HFF-Myc (cell line): ENCODE measurements at regions not wholly inside any gene's neighbourhood (a gene's known extent, or its start where the extent isn't known, plus 50 kb on each side); places are given as distances from the start of the nearest gene placed in this dataset.

Experiments
- DNase-seq: peaks from one replicate; pipeline ENCODE4 v3.0.0-alpha.2; 2011; ENCODE audit warnings: low read depth; ENCODE audit errors: extremely low read depth
- H3K4me3 ChIP-seq: replicated peaks from 2 replicates; pipeline ENCODE4 v1.5.1; 2011; ENCODE audit warnings: low read depth, mild to moderate bottlenecking, control low read depth, low read length
- TF ChIP-seq, protein P1 (sequence below): IDR thresholded peaks from 2 replicates; pipeline ENCODE4 v1.5.1; 2012; ENCODE audit warnings: mild to moderate bottlenecking, low read depth, low read length, control low read depth; ENCODE audit errors: missing control alignments

DNA sequence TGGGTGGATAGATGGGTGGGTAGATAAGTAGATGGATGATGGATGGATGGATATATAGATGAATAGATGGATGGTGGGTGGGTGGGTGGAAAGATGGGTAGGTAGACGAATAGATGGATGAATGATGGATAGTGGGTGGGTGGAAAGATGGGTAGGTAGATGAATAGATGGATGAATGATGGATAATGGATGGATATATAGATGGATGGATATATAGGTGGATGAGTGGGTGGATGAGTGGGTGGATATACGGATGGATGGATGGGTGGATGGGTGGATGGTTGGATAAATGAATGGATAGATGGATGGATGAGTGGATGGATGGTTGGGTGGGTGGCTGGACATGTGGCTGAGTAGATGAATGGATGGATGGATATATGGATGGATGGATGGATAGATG is 53.1 kb upstream of the THY1 start:
- DNase-seq = no peak
- H3K4me3 ChIP-seq = no peak overlapping the region
- TF ChIP-seq, protein P1, sequence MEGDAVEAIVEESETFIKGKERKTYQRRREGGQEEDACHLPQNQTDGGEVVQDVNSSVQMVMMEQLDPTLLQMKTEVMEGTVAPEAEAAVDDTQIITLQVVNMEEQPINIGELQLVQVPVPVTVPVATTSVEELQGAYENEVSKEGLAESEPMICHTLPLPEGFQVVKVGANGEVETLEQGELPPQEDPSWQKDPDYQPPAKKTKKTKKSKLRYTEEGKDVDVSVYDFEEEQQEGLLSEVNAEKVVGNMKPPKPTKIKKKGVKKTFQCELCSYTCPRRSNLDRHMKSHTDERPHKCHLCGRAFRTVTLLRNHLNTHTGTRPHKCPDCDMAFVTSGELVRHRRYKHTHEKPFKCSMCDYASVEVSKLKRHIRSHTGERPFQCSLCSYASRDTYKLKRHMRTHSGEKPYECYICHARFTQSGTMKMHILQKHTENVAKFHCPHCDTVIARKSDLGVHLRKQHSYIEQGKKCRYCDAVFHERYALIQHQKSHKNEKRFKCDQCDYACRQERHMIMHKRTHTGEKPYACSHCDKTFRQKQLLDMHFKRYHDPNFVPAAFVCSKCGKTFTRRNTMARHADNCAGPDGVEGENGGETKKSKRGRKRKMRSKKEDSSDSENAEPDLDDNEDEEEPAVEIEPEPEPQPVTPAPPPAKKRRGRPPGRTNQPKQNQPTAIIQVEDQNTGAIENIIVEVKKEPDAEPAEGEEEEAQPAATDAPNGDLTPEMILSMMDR = no peak

DNA sequence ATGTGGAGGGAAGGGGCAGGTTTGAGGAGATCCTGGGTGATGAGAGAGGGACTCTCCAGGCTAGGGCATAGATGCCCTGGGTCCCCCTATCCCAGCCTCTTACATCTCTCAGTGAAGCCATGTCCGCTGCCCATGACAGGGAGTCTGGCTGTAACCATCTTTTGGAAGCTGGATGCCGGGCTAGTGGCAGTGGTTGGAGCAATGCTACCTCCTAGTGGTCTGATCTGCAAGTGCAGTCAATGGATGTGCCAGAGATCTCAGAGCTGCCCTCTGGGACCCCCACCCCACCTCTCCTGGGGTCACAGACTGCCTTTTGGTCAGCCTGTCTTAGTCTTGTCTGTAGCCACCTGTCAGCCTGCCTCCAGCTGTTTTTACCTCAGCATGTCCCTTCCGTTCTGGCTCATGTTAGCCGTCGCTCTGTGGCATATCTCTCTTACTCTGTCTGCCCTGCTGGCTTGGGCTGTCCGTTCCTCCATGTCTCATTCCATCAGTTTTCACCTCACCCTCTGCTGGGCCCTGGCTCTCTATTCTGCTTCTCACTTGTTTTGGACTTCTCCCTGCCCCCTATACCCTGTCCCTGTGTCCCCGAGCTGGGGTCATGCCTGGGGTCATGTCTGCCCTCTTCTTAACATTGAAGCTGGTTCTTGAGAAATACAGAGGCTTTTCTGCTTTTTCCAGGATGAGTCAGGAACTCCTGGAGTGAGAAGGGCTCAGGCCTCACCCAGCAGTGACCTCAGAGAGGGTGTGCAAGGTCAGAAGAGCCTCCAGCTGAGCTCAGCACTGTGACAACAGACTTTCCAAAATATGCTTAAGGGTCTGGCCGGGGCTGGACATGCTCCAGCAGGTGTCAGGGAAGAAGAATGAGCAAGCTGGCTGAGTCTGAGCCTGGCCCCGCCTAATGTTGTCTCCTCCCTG is 52.0 kb upstream of the THY1 start:
- peak; percentile 56 for DNase-seq
- H3K4me3 ChIP-seq = no peak overlapping the region
- TF ChIP-seq, protein P1 = peak; percentile 97

DNA sequence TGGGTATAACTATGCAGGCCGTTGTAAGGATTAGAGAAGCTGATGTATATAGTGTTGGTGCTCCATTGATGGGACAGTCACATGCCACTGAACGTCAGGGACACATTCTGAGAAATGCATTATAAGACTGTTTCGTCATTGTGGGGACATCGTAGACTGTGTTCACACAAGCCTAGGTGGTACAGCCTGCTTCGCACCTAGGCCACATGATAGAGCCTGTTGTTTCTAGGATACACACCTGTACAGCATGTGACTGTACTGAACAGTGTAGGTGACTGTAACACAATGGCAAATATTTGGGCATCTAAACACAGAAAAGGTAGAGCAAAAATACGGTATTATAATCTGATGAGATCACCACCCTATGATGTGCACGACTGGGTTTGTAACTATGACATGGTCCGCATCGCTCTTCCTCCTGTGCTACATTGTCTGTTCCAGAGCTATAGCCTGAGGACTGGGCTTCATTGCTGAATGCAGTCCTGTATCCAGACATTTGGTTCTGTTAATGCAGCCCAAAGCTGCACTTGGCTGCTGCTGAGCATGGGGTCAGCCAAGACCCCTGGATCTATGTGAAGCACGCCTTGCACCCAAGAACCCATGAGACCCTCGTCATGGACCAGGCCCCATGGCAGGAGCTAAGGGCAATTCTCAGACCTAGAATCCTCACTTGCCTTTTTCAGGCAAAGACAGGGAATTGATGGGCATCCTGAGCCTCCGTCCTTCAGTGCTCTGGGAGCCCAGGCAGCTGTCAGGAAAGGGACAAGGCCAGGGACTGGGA is 51.1 kb upstream of the THY1 start:
- H3K4me3 ChIP-seq = no peak overlapping the region
- TF ChIP-seq, protein P1 = no peak
- DNase-seq = no peak

DNA sequence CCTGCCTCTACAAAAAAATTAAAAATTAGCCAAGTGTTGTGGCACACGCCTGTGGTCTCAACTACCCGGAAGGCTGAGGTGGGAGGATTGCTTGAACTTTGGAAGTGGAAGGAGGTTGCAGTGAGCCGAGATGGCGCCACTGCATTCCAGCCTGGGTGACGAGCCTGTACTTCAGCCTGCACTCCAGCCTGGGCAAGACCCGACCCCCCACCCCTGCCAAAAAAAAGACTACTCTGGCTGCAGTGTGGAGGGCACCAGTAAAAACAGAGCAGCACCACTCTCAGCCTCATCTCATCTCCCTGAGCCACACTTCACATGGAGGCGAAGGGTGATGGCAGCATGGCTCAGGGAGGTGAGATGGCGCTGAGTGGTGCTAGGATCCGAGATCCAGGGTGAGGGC is 50.3 kb upstream of the THY1 start:
- TF ChIP-seq, protein P1 = no peak
- DNase-seq = no peak
- H3K4me3 ChIP-seq = no peak overlapping the region

DNA sequence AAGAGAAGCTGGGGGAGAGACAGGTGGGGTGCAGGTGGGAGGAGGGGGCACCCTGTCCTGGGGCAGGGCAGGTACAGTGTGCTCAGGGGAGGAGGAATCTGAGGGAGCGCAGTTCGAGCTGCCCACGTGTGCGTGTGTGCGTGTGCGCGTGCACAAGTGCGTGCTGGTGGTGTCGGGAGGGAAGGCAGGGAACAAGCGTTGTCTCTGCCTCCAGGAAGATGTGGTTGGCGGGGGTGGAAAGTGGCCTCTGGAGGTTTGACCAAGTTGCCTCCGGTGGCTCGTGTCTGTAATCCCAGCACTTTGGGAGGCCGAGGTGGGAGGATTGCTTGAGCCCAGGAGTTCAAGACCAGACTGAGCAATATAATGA is 49.9 kb upstream of the THY1 start:
- no peak overlapping the region for H3K4me3 ChIP-seq
- DNase-seq = no peak
- TF ChIP-seq, protein P1 = no peak
